H1 (cell line): ENCODE measurements at regions not wholly inside any gene's neighbourhood (a gene's known extent, or its start where the extent isn't known, plus 50 kb on each side); places are given as distances from the start of the nearest gene placed in this dataset.

Source experiments
- CTCF ChIA-PET: fragments of 300-600 bp; sonication (Branson Sonifier 250); formaldehyde crosslinking; loops from one replicate; lab custom pipeline; 2021; ENCODE audit not compliant: partially characterized antibody; lab: Charles Lee
- POLR2A ChIA-PET: fragments of 300-600 bp; sonication (Branson Sonifier 250); formaldehyde crosslinking; loops from one replicate; lab custom pipeline; 2021; ENCODE audit warnings: inconsistent platforms; ENCODE audit not compliant: partially characterized antibody; lab: Charles Lee
- DNase-seq, 2 experiments: peaks; one replicate each; pipeline versions ENCODE4 v3.0.0 to v3.0.0-alpha.2; 2010 to 2022; ENCODE audit warnings: low spot score in 2 of 2, low read depth in 1 of 2, mixed read lengths in 1 of 2
- FAIRE-seq: peaks from 2 replicates; lab custom pipeline; 2011; peaks lifted over from hg19 to GRCh38; lab: Jason Lieb, UNC
- H2AFZ ChIP-seq: 2 replicates; pipeline ENCODE4 v1.8.1; 2012; ENCODE audit warnings: low read length, inconsistent platforms
- H2AK5ac ChIP-seq: 2 replicates; pipeline ENCODE4 v1.6.1; 2013; ENCODE audit warnings: low read depth, low read length
- H2BK120ac ChIP-seq: replicated peaks from 2 replicates; pipeline ENCODE3; 2013; ENCODE audit warnings: low read depth, low read length, inconsistent platforms
- H2BK12ac ChIP-seq: 2 replicates; pipeline ENCODE4 v1.6.1; 2013; ENCODE audit warnings: low read depth, low read length
- H2BK15ac ChIP-seq: 2 replicates; pipeline ENCODE4 v1.6.1; 2013; ENCODE audit warnings: low read length
- H2BK20ac ChIP-seq: 2 replicates; pipeline ENCODE4 v1.6.1; 2013; ENCODE audit warnings: low read length
- H2BK5ac ChIP-seq: 2 replicates; pipeline ENCODE4 v1.6.1; 2013; ENCODE audit warnings: low read depth, low read length
- H3K14ac ChIP-seq: 2 replicates; pipeline ENCODE4 v1.6.1; 2013; ENCODE audit warnings: inconsistent platforms; ENCODE audit not compliant: insufficient read length
- H3K18ac ChIP-seq: 2 replicates; pipeline ENCODE4 v1.6.1; 2013; ENCODE audit warnings: low read length; ENCODE audit errors: extremely low read depth
- H3K23ac ChIP-seq: 2 replicates; pipeline ENCODE4 v1.6.1; 2013; ENCODE audit warnings: inconsistent platforms; ENCODE audit not compliant: insufficient read length
- H3K23me2 ChIP-seq: 2 replicates; pipeline ENCODE4 v1.6.1; 2013; ENCODE audit warnings: low read depth, low read length
- H3K27ac ChIP-seq: 2 replicates; pipeline ENCODE4 v1.6.1; 2011; ENCODE audit warnings: low read depth, low read length, inconsistent platforms
- H3K27me3 ChIP-seq, 4 experiments: replicated peaks in 1 of 4; 1 replicate in 1 of 4; 2 replicates in 3 of 4; pipeline versions ENCODE4 v1.6.1 to v1.8.1; 2011 to 2013; ENCODE audit warnings: low read length in 3 of 4, mild to moderate bottlenecking in 3 of 4, inconsistent platforms in 2 of 4, mixed read lengths in 2 of 4, moderate library complexity in 1 of 4; ENCODE audit not compliant: control insufficient read depth in 3 of 4, insufficient read depth in 3 of 4; ENCODE audit errors: extremely low read depth in 1 of 4
- H3K36me3 ChIP-seq, 4 experiments: 2 replicates each; pipeline versions ENCODE4 v1.6.1 to v1.8.1; 2011 to 2013; ENCODE audit warnings: mild to moderate bottlenecking in 4 of 4, low read length in 3 of 4, moderate library complexity in 2 of 4, control low read depth in 1 of 4, inconsistent platforms in 1 of 4; ENCODE audit not compliant: insufficient read depth in 4 of 4, control insufficient read depth in 2 of 4
- H3K4ac ChIP-seq: replicated peaks from 2 replicates; pipeline ENCODE3; 2013; ENCODE audit warnings: low read length, low read depth, mixed read lengths, inconsistent platforms; ENCODE audit not compliant: insufficient read length
- H3K4me1 ChIP-seq, 4 experiments: replicated peaks in 1 of 4; 1 replicate in 1 of 4; 2 replicates in 3 of 4; pipeline versions ENCODE4 v1.6.1 to v1.8.1; 2011 to 2013; ENCODE audit warnings: low read length in 3 of 4, inconsistent platforms in 2 of 4, mixed read lengths in 1 of 4; ENCODE audit not compliant: insufficient read depth in 4 of 4, control insufficient read depth in 3 of 4
- H3K4me2 ChIP-seq, 2 experiments: 2 replicates each; pipeline versions ENCODE4 v1.6.1 to v1.8.1; 2011 to 2013; ENCODE audit warnings: low read depth in 2 of 2, low read length in 2 of 2, control low read depth in 1 of 2, inconsistent platforms in 1 of 2, mild to moderate bottlenecking in 1 of 2; ENCODE audit not compliant: insufficient read depth in 1 of 2
- H3K4me3 ChIP-seq, 4 experiments: fragments of 200-600, 300-600 bp in 1 of 4; sonication (generic), shearing (Covaris generic), sonication (Bioruptor Twin) in 1 of 4; 2 replicates each; pipeline versions ENCODE4 v1.5.1 to v1.8.1; 2011 to 2016; ENCODE audit warnings: low read length in 4 of 4, low read depth in 3 of 4, control low read depth in 2 of 4, inconsistent platforms in 2 of 4, mild to moderate bottlenecking in 2 of 4, mixed read lengths in 1 of 4, moderate library complexity in 1 of 4; ENCODE audit not compliant: insufficient read depth in 2 of 4; ENCODE audit errors: extremely low read depth in 1 of 4
- H3K56ac ChIP-seq: replicated peaks from 2 replicates; pipeline ENCODE3; 2013; ENCODE audit warnings: low read depth, mild to moderate bottlenecking, mixed read lengths, low read length, inconsistent platforms; ENCODE audit not compliant: insufficient read length
- H3K79me1 ChIP-seq: 2 replicates; pipeline ENCODE4 v1.6.1; 2013; ENCODE audit warnings: low read depth, low read length, control low read depth
- H3K79me2 ChIP-seq, 2 experiments: 2 replicates each; pipeline versions ENCODE4 v1.6.1 to v1.8.1; 2012 to 2013; ENCODE audit warnings: low read length in 2 of 2, mild to moderate bottlenecking in 2 of 2, inconsistent platforms in 1 of 2; ENCODE audit not compliant: insufficient read depth in 2 of 2, control insufficient read depth in 1 of 2
- H3K9ac ChIP-seq, 4 experiments: replicated peaks in 1 of 4; 1 replicate in 1 of 4; 2 replicates in 3 of 4; pipeline versions ENCODE4 v1.6.1 to v1.8.1; 2011 to 2013; ENCODE audit warnings: low read depth in 3 of 4, low read length in 3 of 4, control low read depth in 2 of 4, mild to moderate bottlenecking in 2 of 4, moderate library complexity in 2 of 4, inconsistent platforms in 1 of 4; ENCODE audit errors: extremely low read depth in 1 of 4
- H3K9me3 ChIP-seq, 2 experiments: 2 replicates each; pipeline versions ENCODE4 v1.6.1 to v1.8.1; 2012 to 2013; ENCODE audit warnings: mild to moderate bottlenecking in 2 of 2, moderate library complexity in 2 of 2, control low read depth in 1 of 2, inconsistent platforms in 1 of 2, low read depth in 1 of 2, low read length in 1 of 2, mixed read lengths in 1 of 2; ENCODE audit not compliant: insufficient read depth in 2 of 2
- H4K20me1 ChIP-seq, 2 experiments: replicated peaks in 1 of 2; 2 replicates each; pipeline versions ENCODE3 to v1.8.1; 2011 to 2013; ENCODE audit warnings: inconsistent platforms in 2 of 2, low read length in 2 of 2, mild to moderate bottlenecking in 1 of 2; ENCODE audit not compliant: insufficient read depth in 2 of 2, control insufficient read depth in 1 of 2
- H4K5ac ChIP-seq: 2 replicates; pipeline ENCODE4 v1.6.1; 2013; ENCODE audit warnings: low read length, low read depth, mixed read lengths, inconsistent platforms; ENCODE audit not compliant: insufficient read length
- H4K8ac ChIP-seq: 2 replicates; pipeline ENCODE4 v1.8.0; 2013; ENCODE audit warnings: mild to moderate bottlenecking, moderate library complexity, low read length, inconsistent platforms; ENCODE audit not compliant: insufficient read depth; ENCODE audit errors: extremely low read depth
- H4K91ac ChIP-seq: replicated peaks from 2 replicates; pipeline ENCODE3; 2013; ENCODE audit warnings: low read length, mixed read lengths, inconsistent platforms; ENCODE audit not compliant: insufficient read length
- CTBP2 ChIP-seq: IDR thresholded peaks from 2 replicates; pipeline ENCODE4 v1.7.0; 2011; ENCODE audit warnings: borderline replicate concordance, mild to moderate bottlenecking, moderate library complexity, mixed read lengths, low read length; ENCODE audit not compliant: insufficient read depth, insufficient read length
- EGR1 ChIP-seq: IDR thresholded peaks from 2 replicates; pipeline ENCODE4 v1.6.1; 2011; ENCODE audit warnings: low read depth, low read length, borderline replicate concordance
- EP300 ChIP-seq, 2 experiments: IDR thresholded peaks; 1 replicate in 1 of 2; 2 replicates in 1 of 2; pipeline ENCODE4 v1.6.1; 2011 to 2012; ENCODE audit warnings: low read depth in 2 of 2, low read length in 2 of 2, mild to moderate bottlenecking in 2 of 2, borderline replicate concordance in 1 of 2, inconsistent platforms in 1 of 2, moderate library complexity in 1 of 2
- EZH2 ChIP-seq: fragments of 200-600 bp; sonication (generic); IDR thresholded peaks from 2 replicates; pipeline ENCODE4 v1.7.1; 2012; ENCODE audit warnings: low read depth, mild to moderate bottlenecking, moderate library complexity, low read length, inconsistent platforms; ENCODE audit not compliant: severe bottlenecking
- GTF2F1 ChIP-seq: IDR thresholded peaks from 2 replicates; pipeline ENCODE4 v1.6.1; 2012; ENCODE audit warnings: low read depth, low read length, improper control_type of control experiment, borderline replicate concordance
- POLR2A ChIP-seq, 2 experiments: IDR thresholded peaks; 1 replicate in 1 of 2; 2 replicates in 1 of 2; pipeline ENCODE4 v1.6.1; 2011; ENCODE audit warnings: low read depth in 2 of 2, low read length in 2 of 2, mild to moderate bottlenecking in 2 of 2; ENCODE audit errors: control extremely low read depth in 1 of 2
- POLR2AphosphoS5 ChIP-seq: IDR thresholded peaks from 2 replicates; pipeline ENCODE4 v1.6.1; 2011; ENCODE audit warnings: low read depth, low read length
- SP1 ChIP-seq: IDR thresholded peaks from 2 replicates; pipeline ENCODE4 v1.6.1; 2011; ENCODE audit warnings: low read depth, low read length
- SP2 ChIP-seq: IDR thresholded peaks from 2 replicates; pipeline ENCODE4 v1.6.1; 2012; ENCODE audit warnings: mild to moderate bottlenecking, low read length, inconsistent platforms
- SUZ12 ChIP-seq: fragments of 200-600 bp; sonication (generic); IDR thresholded peaks from 2 replicates; pipeline ENCODE4 v1.6.1; 2012; ENCODE audit warnings: mild to moderate bottlenecking, inconsistent platforms, low read length, moderate library complexity, mixed read lengths
- ZNF274 ChIP-seq: IDR thresholded peaks from 2 replicates; pipeline ENCODE4 v1.7.0; 2012; ENCODE audit warnings: low read length, borderline replicate concordance; ENCODE audit errors: extremely low read depth
- WGBS, 2 experiments: shearing (Covaris generic) in 1 of 2; methylation state at CpG; one replicate each; pipeline versions ENCODE4 v1.1.6 to v1.1.7; 2013 to 2015; ENCODE audit warnings: low lambda C conversion rate in 2 of 2, mixed read lengths in 2 of 2, inconsistent platforms in 1 of 2, low coverage in 1 of 2, missing lambda C conversion rate in 1 of 2; ENCODE audit not compliant: insufficient replicate concordance in 2 of 2, insufficient coverage in 1 of 2, insufficient read length in 1 of 2; ENCODE audit errors: extremely low coverage in 1 of 2, missing lambda C conversion rate in 1 of 2; 5-methylcytosine and 5-hydroxymethylcytosine counted together

GRCh38 chr15:60091911-60092310 is 87.8 kb downstream of the FOXB1 start:
- H3K4me3 ChIP-seq, result no peak overlapping the region
- H4K20me1 ChIP-seq, result no peaks in the 10 kb centered on the region
- no peak overlapping the region for H3K23ac ChIP-seq
- TF ChIP-seq GTF2F1 (no peak), EGR1 (no peak), ZNF274 (no peak), SUZ12 (no peak), SP2 (no peak), POLR2AphosphoS5 (no peak), EZH2 (no peak), SP1 (no peak), POLR2A (IDR thresholded peaks at IDR 0.05; ENCODE audit: control extremely low read depth in 1 of 2, low read depth in 2 of 2, low read length in 2 of 2) (no peak), EP300 (IDR thresholded peaks at IDR 0.05; ENCODE audit: borderline replicate concordance in 1 of 2, low read depth in 2 of 2, low read length in 2 of 2) (no peak), CTBP2 (no peak)
- TF ChIP-seq, all 59 proteins: peak for 0
- H2BK15ac ChIP-seq, result no peak overlapping the region
- DNase-seq (no peak), FAIRE-seq (no peak)
- no peak overlapping the region for H3K27ac ChIP-seq
- H3K9me3 ChIP-seq, result peaks cover 0 to 2% of the 10 kb centered on the region in 2 experiments; a peak in 2 of 4 replicates
- H2BK5ac ChIP-seq, result no peak overlapping the region
- no peak overlapping the region for H2BK12ac ChIP-seq
- no peak overlapping the region for H3K4me2 ChIP-seq
- H3K36me3 ChIP-seq, result no peaks in the 10 kb centered on the region
- no peak overlapping the region for H3K18ac ChIP-seq
- no peak overlapping the region for H4K91ac ChIP-seq
- H2BK120ac ChIP-seq, result no peak overlapping the region
- WGBS, 2 experiments, result 95% methylated on average over 3 of the region's 3 CpGs; no CpG with 5 or more reads in 1 of the 2 experiments
- H3K14ac ChIP-seq, result no peak overlapping the region
- H2BK20ac ChIP-seq, result no peak overlapping the region
- CTCF ChIA-PET, result interaction anchor here (0.8 to 2.9 kb wide), 4 partner anchors 13 to 401 kb away, joined by 3 to 8 read pairs (median 4); no protein-coding TSS in a partner anchor
- no peak overlapping the region for H4K5ac ChIP-seq
- peaks cover 0 to 6% (median 0%) of the 10 kb centered on the region in 4 experiments; a peak in 1 of 7 replicates for H3K4me1 ChIP-seq
- H3K79me1 ChIP-seq, result no peaks in the 10 kb centered on the region
- H2AFZ ChIP-seq, result no peak overlapping the region
- no peak overlapping the region for H3K56ac ChIP-seq
- POLR2A ChIA-PET, result no interaction called here
- no peak overlapping the region for H4K8ac ChIP-seq
- H3K27me3 ChIP-seq, result no peaks in the 10 kb centered on the region
- H3K23me2 ChIP-seq, result no peaks in the 10 kb centered on the region; the same call in 1 of the 2 replicates
- no peaks in the 10 kb centered on the region for H3K79me2 ChIP-seq
- no peak overlapping the region for H3K4ac ChIP-seq
- no peak overlapping the region for H3K9ac ChIP-seq
- H2AK5ac ChIP-seq, result no peak overlapping the region
